HG02588 (cell line): ENCODE measurements at regions not wholly inside any gene's neighbourhood (a gene's known extent, or its start where the extent isn't known, plus 50 kb on each side); places are given as distances from the start of the nearest gene placed in this dataset.
"Not testable (repeated sequence)": the region's sequence is repeated elsewhere in the genome, so short reads cannot be mapped to it uniquely, and the experiment has no call there.

ENCODE experiments used
- ATAC-seq: cut with Tn5 transposase; IDR thresholded peaks from one replicate; pipeline ENCODE4 v1.9.1; 2021; ENCODE audit warnings: mild to moderate bottlenecking, moderate library complexity; ENCODE audit not compliant: unreplicated experiment

- no peak for ATAC-seq
These were observed 330.3 kb upstream of the EPHA5 start for GRCh38 chr4:66000510-66001117.

- ATAC-seq = no peak
These were observed 329.2 kb upstream of the EPHA5 start for GRCh38 chr4:65999518-65999871.

DNA sequence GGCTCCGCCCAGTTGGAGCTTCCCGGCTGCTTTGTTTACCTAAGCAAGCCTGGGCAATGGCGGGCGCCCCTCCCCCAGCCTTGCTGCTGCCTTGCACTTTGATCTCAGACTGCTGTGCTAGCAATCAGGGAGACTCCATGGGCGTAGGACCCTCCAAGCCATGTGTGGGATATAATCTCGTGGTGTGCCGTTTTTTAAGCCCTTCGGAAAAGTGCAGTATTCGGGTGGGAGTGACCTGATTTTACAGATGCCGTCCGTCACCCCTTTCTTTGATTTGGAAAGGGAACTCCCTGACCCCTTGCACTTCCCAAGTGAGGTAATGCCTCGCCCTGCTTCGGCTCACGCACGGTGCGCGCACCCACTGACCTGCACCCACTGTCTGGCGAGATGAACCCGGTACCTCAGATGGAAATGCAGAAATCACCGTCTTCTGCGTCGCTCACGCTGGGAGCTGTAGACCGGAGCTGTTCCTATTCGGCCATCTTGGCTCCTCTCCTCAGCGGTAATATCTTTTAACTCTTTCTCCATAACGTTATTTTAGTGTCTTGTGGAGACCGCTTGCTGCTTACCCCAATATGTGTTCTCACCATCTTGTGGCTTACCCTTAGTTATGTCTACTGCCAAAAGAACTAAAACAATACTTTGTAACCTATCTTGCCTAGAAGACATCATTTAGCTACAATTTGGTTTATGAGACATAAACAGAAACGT, 328.7 kb upstream of the EPHA5 start:
- not testable (repeated sequence) for ATAC-seq

DNA sequence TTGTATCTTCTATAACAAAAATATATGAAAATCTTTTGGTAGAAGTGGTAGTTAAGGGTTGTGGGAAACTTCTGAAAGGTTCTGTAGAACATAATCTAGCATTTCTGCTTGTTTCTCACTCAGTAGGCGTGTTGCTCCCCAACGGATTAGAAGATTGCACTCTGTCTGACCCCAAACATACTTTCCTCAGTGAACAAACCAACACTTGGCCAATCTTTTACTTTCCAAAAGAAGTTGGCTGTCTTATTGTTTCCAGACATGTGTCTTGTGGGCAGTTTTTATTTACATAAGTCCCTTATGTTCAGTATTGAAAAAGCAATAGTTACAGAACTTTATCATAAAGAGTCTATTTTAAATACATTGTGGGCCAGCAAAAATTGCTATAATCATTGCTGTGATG, 312.8 kb upstream of the EPHA5 start:
- ATAC-seq = no peak

- no peak for ATAC-seq
These were observed 306.0 kb upstream of the EPHA5 start for GRCh38 chr4:65976287-65976686.

DNA sequence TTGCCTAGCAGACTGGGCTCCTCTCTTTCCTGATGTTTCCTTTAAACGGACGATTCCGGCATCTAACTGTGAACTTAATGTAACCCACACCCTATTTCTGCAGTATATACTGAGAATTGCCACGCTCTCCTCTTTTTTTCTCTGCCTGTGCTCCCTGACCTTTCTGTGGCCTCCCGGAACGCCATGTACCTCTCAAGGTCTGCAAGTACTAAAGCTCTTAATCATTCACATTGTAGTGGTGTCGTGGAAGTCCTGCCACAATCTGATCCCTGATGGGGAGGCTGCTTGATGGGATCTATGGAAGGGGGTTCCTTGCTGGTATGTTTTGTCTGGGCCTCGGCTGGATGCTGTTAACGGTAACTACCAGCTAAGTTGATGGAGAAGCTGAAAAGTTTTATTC, 302.9 kb upstream of the EPHA5 start:
- no peak for ATAC-seq

DNA sequence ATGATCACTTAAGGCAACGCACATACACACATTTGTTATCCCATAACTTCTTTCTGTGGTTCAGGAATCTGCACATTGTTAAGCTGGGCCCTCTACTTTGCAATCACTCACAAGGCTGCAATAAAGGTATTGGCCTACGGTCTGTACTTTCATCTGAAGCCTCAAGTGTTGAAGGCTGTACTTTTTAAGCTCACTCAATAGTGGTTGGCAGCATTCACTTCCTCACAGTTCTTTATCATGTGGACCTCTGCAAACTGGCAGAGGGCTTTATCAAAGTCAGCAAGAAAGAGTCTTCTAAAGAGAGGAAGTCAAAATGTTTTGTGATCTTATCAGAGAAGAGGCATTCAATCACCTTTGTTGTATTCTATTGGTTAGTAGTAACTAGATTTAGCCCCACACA, 301.4 kb upstream of the EPHA5 start:
- no peak for ATAC-seq

GRCh38 chr4:65968831-65969558, 298.7 kb upstream of the EPHA5 start:
- ATAC-seq = no peak

DNA sequence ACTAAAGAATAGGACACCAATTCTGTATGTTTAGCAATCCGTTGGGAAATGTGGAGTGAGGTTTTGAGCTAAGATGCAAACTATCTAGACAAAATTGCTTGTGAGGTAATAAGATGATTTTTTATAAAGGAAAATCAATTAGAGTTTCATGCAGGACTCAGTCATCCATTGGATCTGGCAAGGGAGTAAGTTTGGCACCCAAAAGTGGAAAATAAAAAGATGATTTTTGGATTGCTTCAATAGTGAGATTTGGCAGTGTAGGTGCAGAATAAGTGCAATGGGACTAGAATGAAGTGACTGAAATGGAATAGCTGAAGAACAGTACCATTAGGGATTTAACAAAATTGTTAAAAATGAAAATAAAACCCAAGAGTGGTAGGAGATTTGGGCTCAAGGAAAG, 290.5 kb upstream of the EPHA5 start:
- ATAC-seq = no peak

GRCh38 chr4:65954416-65954815, 284.1 kb upstream of the EPHA5 start:
- ATAC-seq = no peak

- ATAC-seq = no peak
These were observed 280.9 kb upstream of the EPHA5 start for GRCh38 chr4:65951177-65951576.

DNA sequence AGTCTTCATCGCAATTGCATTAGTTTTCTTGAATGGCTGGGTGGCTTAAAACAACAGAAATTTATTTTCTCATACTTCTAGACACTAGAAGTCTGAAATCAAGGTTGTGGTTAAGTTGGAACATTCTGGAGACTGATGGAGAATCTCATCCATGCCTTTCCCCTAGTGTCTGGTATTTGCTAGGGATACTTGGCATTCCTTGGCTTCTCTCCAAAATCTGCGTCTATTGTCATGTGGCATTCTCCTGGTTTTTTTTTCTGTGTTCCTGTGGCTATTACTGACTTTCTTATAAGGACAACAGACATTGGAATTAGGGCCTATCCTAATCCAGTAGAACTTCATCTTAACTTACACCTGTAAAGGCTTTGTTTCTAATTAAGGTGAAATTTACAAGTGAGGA, 272.8 kb upstream of the EPHA5 start:
- no peak for ATAC-seq

- no peak for ATAC-seq
These were observed 254.6 kb upstream of the EPHA5 start for GRCh38 chr4:65924843-65925242.

DNA sequence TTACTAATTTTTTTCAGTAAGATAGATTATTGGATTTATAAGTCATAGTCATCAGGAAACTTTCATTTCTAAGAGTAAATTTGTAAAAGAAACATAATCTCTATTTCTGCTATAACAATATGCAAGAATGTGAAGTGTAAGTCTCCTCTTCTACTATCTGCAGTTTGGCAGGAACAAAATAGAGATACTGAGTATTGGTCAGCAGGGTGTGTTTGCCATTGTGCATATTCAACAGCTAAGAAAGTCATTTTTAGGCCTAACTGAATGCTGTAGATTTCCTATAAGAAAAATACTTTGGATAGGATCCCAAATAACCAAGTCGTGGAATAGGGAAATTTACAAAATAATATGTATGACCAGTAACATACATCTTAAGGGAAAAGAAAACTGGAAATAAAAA, 253.3 kb upstream of the EPHA5 start:
- ATAC-seq = no peak

DNA sequence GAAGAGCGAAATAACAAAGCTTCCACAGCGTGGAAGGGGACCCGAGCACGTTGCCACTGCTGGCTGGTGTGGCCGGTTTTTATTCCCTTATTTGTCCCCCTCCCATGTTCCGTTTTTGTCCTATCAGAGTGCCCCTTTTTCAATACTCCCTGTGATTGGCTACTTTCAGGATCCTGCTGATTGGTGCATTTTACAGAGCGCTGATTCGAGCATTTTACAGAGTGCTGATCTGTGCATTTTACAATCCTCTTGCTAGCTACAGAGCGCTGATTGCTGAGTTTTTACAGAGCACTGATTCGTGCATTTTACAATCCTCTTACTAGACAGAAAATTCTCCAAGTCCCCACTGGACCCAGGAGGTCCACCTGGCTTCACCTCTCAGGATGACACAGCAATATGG, 250.9 kb upstream of the EPHA5 start:
- ATAC-seq = no peak

GRCh38 chr4:65918872-65919271, 248.6 kb upstream of the EPHA5 start:
- no peak for ATAC-seq

- ATAC-seq = no peak
These were observed 247.9 kb upstream of the EPHA5 start for GRCh38 chr4:65918212-65918611.

DNA sequence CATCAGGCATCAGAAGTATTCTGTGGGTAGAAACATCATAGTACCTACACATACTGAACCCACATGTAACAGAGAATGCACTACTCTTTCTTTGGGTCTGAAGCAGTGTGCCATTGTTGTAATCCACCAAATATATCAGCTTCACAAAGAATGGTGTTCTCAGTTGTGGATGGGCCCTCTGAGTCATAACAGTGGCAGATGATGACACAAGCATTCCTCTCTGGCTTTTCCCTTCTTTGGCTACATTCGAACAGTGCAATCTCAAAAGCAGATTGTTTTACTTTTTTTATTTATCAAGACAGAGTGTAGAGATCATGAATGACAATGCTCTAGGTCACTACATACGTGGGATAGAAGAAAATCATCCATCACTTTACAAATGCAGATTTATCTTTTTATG, 247.2 kb upstream of the EPHA5 start:
- no peak for ATAC-seq

DNA sequence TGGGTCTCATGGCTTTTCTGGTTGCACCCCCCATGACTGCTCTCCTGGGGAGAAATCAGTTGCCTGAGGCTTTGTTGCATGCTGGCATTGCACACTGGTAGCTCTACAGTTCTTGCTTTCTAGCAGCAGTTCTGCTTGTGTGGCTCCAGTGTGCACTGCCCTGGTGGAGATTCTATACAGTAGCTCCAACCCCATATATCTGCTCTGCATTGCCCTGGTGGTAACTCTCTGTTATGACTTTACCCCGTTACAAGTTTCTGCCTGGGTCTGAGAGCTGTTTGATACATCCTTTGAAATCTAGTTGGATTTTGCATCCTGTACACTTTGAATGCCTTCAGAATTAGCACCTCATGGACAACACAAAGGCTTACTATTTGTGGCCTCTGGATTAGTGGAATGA, 241.4 kb upstream of the EPHA5 start:
- no peak for ATAC-seq

DNA sequence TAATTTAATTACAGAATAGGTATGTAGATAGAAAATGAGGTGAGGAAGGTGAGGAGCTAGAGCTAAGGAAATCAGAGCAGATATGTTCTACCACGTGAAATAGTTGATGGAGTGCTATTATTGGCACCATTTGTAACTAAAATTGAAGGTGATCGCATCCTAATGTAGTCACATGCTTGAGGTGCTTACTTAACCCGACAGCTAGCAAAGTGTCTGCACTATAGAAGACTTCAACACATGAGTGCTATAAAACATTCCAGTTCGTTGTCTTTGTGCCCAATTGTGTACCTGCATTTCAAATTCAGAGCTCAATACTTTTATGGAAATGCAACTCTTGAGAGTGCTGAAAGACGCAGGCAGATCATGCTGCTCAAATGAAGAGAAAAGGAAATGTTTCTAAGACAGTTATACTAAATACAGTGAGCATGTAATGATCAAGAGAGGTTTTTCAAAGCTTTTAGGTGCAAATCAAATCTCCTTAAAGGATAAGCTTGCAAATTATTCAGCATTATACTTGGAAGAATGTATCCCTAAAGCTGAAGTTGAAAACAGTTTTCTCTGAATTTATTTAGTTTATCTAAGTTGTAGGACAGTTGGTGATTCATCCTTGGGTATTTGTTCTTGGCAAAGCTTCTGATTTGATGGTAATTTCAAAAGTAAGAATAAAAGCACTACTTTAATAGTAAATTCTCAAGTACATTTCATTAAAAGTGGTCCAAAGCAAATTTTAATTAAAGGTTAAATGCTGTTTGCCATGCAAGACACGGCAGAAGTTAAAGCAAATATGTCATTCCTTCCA, 223.9 kb upstream of the EPHA5 start:
- ATAC-seq = no peak

GRCh38 chr4:65893271-65893670, 223.0 kb upstream of the EPHA5 start:
- no peak for ATAC-seq

GRCh38 chr4:65880594-65880993, 210.3 kb upstream of the EPHA5 start:
- ATAC-seq = no peak
